Glomerular endothelial cell (primary cell): ENCODE measurements at regions not wholly inside any gene's neighbourhood (a gene's known extent, or its start where the extent isn't known, plus 50 kb on each side); places are given as distances from the start of the nearest gene placed in this dataset.

Experiments used
- DNase-seq: peaks from one replicate; pipeline ENCODE4 v3.0.0-alpha.2; 2011; ENCODE audit warnings: low read depth, low spot score; ENCODE audit errors: extremely low read depth

GRCh38 chr4:54933579-54933978 lies 191.8 kb downstream of the KDR start:
- no peak for DNase-seq

DNA sequence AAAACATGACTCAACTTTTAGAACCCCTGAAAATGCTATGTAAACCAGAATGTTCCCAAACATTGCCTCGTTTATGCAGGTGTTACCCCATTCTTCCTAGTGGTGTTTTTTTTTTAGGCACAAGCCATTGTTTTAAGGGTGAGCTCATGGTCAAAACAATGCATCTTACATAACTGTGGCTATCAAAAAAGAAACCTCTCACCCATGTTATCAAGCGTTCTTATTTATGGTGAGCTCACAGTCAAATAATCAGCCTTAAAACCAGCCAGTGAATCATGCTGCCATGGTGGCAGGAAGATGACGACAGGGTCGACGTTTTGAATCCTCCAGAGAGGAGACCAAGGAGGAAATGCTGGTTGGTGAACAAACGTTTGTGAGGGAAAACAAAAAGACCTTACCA lies 195.2 kb downstream of the KDR start:
- DNase-seq = peak; percentile 93

DNA sequence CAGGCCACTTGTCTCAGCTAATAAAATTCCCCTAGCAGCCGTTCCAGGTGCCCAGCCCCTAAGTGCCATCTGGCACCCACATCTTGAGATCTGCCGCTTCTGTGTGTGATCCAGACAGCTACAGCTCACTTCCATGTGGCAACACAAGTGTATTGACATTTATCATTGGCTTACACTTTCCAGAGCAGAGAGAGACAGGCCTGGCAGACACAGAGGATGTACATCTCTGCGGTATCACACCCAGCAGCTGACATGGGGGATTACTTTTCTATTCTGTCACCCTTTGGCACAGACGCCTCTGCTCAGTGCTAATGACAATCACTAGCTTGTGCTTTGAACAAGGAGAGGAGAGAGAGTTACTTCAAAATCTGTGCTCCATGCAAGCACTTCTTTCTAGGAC lies 195.9 kb downstream of the KDR start:
- no peak for DNase-seq

DNA sequence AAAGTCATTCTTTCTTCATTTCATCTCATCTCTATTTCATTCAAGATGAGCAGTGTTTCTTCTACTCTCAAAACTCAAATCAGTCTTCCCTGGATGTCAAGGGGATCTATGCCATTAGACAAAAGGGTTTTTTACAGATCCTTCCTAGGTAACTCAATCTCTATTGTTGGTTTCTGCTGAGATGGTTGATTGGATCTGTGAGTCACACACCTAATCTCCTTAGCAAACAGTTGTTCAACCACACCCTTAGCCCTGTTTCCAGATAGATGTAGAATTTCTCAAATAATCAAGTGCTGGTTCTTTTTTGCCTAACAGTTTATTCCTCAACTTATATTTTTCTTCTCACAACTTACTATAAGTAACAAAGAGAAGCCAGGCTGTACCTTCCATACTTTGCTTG lies 200.5 kb downstream of the KDR start:
- DNase-seq = no peak

DNA sequence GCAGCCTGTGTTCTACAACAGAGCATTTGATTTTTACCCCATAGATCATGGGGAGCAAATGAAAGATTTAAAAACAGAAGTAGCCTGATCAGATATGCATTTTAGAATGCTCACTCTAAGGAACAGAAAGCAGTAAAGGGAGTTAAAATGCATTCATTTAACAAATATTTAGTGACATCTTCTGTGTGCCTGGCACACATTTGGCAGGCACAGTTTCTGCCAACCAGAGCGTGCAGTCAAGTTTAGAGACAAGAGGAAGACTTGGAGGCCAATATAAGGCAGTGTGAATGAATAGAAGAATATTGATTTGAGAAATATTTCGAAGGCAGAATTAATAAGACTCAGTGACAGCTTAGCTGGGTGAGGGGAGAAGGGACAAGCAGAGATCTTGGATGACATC lies 210.1 kb downstream of the KDR start:
- no peak for DNase-seq

GRCh38 chr4:54914781-54915180 lies 210.6 kb downstream of the KDR start:
- DNase-seq = no peak

GRCh38 chr4:54913751-54914526 lies 211.5 kb downstream of the KDR start:
- DNase-seq = peak; percentile 18

DNA sequence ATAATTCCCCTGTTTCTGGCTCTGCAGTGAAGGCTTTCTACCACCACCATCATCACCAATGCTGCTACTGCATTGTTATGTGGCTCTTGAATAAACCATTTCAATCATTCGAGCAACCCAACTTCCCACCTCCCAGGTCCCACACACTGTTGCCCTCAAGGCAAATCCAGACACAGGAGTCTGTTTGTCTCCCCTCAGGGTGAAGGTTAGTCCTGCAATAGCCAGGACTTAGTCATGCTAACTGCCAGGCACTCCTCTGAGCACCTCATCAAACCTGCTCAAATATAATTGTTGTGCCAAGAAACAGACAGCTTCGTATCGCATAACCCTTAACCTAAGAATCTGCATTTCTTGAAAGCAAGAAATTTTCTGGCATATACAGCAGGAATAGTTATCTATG lies 213.2 kb downstream of the KDR start:
- no peak for DNase-seq

DNA sequence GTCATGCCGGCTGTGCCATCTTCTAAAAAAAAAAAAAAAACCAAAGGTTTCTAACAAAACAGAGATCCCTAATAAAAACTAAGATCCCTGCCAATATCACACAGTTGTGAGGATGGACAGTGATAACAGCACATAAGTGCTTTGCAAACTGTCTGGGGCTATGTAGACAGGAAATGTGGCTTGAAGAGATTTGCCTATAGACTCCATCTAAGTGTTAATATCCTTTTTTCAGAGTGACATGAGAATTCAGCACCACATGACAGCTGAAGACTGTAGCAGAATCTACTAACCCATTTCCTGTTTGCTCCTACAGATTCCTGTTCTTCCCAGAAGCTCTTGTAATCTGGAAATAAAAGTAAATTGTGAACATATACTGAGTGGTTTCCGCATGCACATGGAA lies 215.4 kb downstream of the KDR start:
- DNase-seq = no peak

DNA sequence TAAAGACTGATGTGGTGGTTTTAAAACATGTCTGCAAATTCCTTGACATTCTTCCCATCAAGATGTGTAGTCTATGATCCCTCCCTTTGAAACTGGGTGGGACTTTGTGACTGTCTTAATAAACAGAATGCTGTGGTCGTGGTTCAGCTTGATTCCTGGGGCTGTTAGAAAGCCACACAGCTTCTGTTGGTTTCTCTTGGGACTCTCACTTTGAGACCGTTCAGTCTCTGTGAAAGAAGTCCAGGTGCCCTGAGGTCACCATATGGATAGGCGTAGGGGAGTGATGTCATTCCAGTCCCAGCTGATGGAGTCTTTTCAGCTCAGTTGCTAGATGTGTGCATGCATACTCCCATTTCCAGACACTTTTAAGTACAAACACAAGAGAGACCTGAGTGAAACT lies 216.6 kb downstream of the KDR start:
- DNase-seq = no peak

DNA sequence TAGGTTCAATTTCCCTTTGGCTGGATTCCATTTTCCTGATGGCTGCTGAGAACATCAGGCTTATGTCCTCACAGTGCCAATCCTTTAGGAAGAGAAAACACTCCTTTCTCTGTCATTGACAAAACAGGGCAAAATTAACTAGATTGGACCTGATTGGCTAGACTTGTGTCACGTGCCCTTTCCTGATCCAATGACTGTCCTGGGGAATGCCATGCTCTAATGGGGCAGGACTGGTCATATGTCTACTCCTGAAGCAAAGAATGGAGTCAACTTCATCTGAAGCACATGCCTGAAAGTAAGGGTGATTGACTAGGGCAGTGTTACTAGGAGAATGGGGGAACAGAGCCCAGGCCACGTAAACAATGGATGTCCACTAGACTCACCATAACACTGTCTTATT lies 220.4 kb downstream of the KDR start:
- DNase-seq = no peak

DNA sequence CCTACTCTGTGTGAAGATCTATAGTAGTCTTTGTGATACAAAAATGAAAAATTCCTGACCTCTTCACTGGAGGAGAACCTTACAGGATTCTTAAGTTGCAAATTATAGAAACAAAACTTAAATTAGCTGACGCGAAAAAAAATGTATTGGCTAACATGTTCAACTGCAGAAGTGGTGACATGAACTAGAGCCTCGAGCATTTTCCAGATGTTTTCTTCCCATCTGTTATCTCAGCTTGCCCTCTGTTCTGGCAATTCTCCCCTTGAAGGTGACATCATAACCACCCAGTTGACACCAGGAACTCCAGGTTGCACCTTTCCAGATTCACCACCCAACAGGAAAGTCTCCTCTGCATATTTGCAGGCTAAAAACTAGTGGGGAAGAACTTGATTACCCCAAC lies 222.4 kb downstream of the KDR start:
- no peak for DNase-seq

GRCh38 chr4:54902271-54902670 lies 223.1 kb downstream of the KDR start:
- DNase-seq = no peak

- DNase-seq = no peak
Measured at GRCh38 chr4:54901202-54901601, 224.2 kb downstream of the KDR start.

- DNase-seq = no peak
Measured at GRCh38 chr4:54898656-54899340, 226.6 kb downstream of the KDR start.

GRCh38 chr4:54898056-54898562 lies 227.3 kb downstream of the KDR start:
- DNase-seq = no peak

GRCh38 chr4:54897590-54897989 lies 227.8 kb downstream of the KDR start:
- DNase-seq = no peak

GRCh38 chr4:54882616-54883015 lies 224.9 kb downstream of the KIT start:
- no peak for DNase-seq

DNA sequence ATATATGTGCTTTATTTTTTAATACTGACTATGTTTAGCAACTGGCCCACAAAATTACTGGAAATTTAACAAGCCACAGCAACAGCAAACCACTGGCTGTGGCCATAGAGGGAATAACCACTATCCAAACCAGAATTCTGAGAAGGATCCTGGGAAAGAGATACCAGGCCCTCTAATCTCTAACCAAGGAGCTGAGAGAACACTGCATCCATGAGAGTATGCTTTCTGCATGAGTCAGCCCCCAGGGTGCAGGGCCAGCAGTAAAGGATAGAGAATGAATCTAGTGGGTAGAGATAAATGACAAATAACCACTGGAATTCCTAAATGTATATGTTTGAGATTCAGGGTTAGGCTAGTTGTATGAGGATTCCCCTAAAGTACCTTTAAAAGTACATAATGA lies 221.8 kb downstream of the KIT start:
- no peak for DNase-seq

DNA sequence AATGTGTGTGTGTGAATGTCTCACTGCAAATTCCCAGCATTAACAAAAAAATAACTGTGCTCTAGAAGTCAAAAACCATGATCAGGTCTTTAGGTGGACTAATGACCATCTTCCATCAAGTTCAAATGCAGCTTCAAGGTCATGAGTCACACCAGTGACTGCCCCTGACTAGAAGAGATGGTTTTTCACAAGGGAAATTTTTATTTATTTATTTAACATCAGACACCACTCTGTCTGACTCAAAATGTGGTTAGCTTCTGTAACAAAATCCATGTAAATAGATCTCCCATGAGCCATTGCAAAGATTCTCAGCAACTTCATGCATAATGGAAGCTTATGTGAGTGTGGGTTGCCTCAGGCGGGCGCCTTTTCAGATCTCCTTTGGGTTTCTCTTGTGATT lies 219.2 kb downstream of the KIT start:
- no peak for DNase-seq

DNA sequence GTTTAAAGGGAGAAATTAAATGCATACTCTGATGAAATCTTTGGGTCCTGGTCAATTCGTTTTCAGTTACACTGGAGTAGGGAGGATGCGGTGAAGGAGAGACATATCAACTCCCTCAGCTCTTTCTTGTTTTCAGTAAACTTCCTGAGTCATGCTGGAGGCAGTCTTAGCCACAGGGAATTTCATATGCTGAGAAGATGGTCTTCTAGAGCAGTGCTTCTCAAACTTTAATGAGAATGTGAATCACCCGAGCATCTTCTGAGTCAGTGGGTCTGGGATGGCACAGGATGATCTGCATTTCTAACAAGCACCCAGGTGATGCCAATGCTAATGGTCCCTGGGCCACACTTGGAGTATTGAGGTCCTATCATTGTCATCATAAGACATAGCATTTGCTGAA lies 214.5 kb downstream of the KIT start:
- DNase-seq = no peak

GRCh38 chr4:54863571-54864255 lies 206.0 kb downstream of the KIT start:
- DNase-seq = no peak
